H9 (cell line): ENCODE measurements at regions not wholly inside any gene's neighbourhood (a gene's known extent, or its start where the extent isn't known, plus 50 kb on each side); places are given as distances from the start of the nearest gene placed in this dataset.

Experiments used
- DNase-seq: peaks from one replicate; pipeline ENCODE4 v3.0.0-alpha.2; 2017
- H2AFZ ChIP-seq: one replicate; pipeline ENCODE4 v1.6.1; 2013; ENCODE audit warnings: mild to moderate bottlenecking, low read length, control low read depth, moderate library complexity
- H2AK5ac ChIP-seq: 2 replicates; pipeline ENCODE4 v1.6.1; 2013; ENCODE audit warnings: low read length, control low read depth, mixed read lengths; ENCODE audit not compliant: insufficient read length
- H2BK120ac ChIP-seq: one replicate; pipeline ENCODE4 v1.6.1; 2013; ENCODE audit warnings: low read depth, mild to moderate bottlenecking, low read length, control low read depth, inconsistent platforms; ENCODE audit not compliant: poor library complexity, severe bottlenecking
- H2BK12ac ChIP-seq: 2 replicates; pipeline ENCODE4 v1.6.1; 2013; ENCODE audit warnings: low read length, control low read depth, mixed read lengths, low read depth; ENCODE audit not compliant: insufficient read length
- H2BK15ac ChIP-seq: 2 replicates; pipeline ENCODE4 v1.6.1; 2013; ENCODE audit warnings: low read depth, low read length, control low read depth
- H2BK20ac ChIP-seq: one replicate; pipeline ENCODE4 v1.6.1; 2013; ENCODE audit warnings: low read depth, mild to moderate bottlenecking, low read length, control low read depth, inconsistent platforms; ENCODE audit not compliant: poor library complexity, severe bottlenecking
- H2BK5ac ChIP-seq: 2 replicates; pipeline ENCODE4 v1.6.1; 2013; ENCODE audit warnings: low read length, control low read depth, mixed read lengths; ENCODE audit not compliant: insufficient read length
- H3K14ac ChIP-seq: 2 replicates; pipeline ENCODE4 v1.6.1; 2013; ENCODE audit warnings: low read length, control low read depth; ENCODE audit not compliant: insufficient read depth
- H3K18ac ChIP-seq: 2 replicates; pipeline ENCODE4 v1.6.1; 2013; ENCODE audit warnings: low read depth, mild to moderate bottlenecking, mixed read lengths, low read length, control low read depth; ENCODE audit not compliant: insufficient read length
- H3K23ac ChIP-seq: 2 replicates; pipeline ENCODE4 v1.6.1; 2013; ENCODE audit warnings: low read length, control low read depth, mixed read lengths, low read depth; ENCODE audit not compliant: insufficient read length
- H3K23me2 ChIP-seq: 2 replicates; pipeline ENCODE4 v1.6.1; 2013; ENCODE audit warnings: low read depth, mild to moderate bottlenecking, mixed read lengths, low read length, control low read depth; ENCODE audit not compliant: insufficient read length, poor library complexity, severe bottlenecking
- H3K27ac ChIP-seq: 2 replicates; pipeline ENCODE4 v1.5.1; 2013; ENCODE audit warnings: low read length, control low read depth, mixed read lengths, low read depth; ENCODE audit not compliant: insufficient read length
- H3K27me3 ChIP-seq: 2 replicates; pipeline ENCODE4 v1.6.1; 2013; ENCODE audit warnings: low read length, control low read depth, inconsistent platforms; ENCODE audit not compliant: insufficient read depth
- H3K4ac ChIP-seq: 2 replicates; pipeline ENCODE4 v1.6.1; 2013; ENCODE audit warnings: low read depth, mild to moderate bottlenecking, control low read depth, inconsistent platforms, low read length, moderate library complexity
- H3K4me1 ChIP-seq: 2 replicates; pipeline ENCODE4 v1.6.1; 2013; ENCODE audit warnings: low read length, control low read depth, inconsistent platforms; ENCODE audit not compliant: insufficient read depth
- H3K4me2 ChIP-seq: 2 replicates; pipeline ENCODE4 v1.6.1; 2013; ENCODE audit warnings: low read length, control low read depth, mixed read lengths; ENCODE audit not compliant: insufficient read length, insufficient read depth
- H3K56ac ChIP-seq: 2 replicates; pipeline ENCODE4 v1.6.1; 2013; ENCODE audit warnings: low read depth, mild to moderate bottlenecking, mixed read lengths, low read length, control low read depth; ENCODE audit not compliant: insufficient read length
- H3K79me1 ChIP-seq: 2 replicates; pipeline ENCODE4 v1.6.1; 2013; ENCODE audit warnings: low read depth, mild to moderate bottlenecking, moderate library complexity, low read length, control low read depth, inconsistent platforms; ENCODE audit not compliant: insufficient read depth, poor library complexity, severe bottlenecking
- H3K79me2 ChIP-seq: 2 replicates; pipeline ENCODE4 v1.6.1; 2013; ENCODE audit warnings: low read length, control low read depth, inconsistent platforms; ENCODE audit not compliant: insufficient read depth
- H3K9ac ChIP-seq: 2 replicates; pipeline ENCODE4 v1.6.1; 2013; ENCODE audit warnings: low read length, control low read depth, mixed read lengths; ENCODE audit not compliant: insufficient read length; ENCODE audit errors: extremely low read depth
- H3K9me3 ChIP-seq: one replicate; pipeline ENCODE4 v1.6.1; 2013; ENCODE audit warnings: low read depth, low read length, inconsistent platforms; ENCODE audit not compliant: control insufficient read depth
- H3T11ph ChIP-seq: one replicate; pipeline ENCODE4 v1.6.1; 2013; ENCODE audit warnings: mild to moderate bottlenecking, low read length, control low read depth, inconsistent platforms
- H4K20me1 ChIP-seq: one replicate; pipeline ENCODE4 v1.6.1; 2013; ENCODE audit not compliant: control insufficient read depth, insufficient read length, insufficient read depth
- H4K5ac ChIP-seq: 2 replicates; pipeline ENCODE4 v1.6.1; 2013; ENCODE audit warnings: low read depth, mild to moderate bottlenecking, mixed read lengths, low read length, control low read depth; ENCODE audit not compliant: insufficient read length
- H4K8ac ChIP-seq: replicated peaks from 2 replicates; pipeline ENCODE4 v1.6.1; 2013; ENCODE audit warnings: low read length, control low read depth, mixed read lengths, low read depth; ENCODE audit not compliant: insufficient read length
- H4K91ac ChIP-seq: 2 replicates; pipeline ENCODE4 v1.6.1; 2013; ENCODE audit warnings: low read depth, mild to moderate bottlenecking, moderate library complexity, mixed read lengths, low read length, control low read depth; ENCODE audit not compliant: insufficient read length
- H3K27ac Mint-ChIP-seq, 3 experiments: 2 replicates in 2 of 3; 3 replicates in 1 of 3; pipeline ENCODE4 v1.8.0; 2020 to 2021; ENCODE audit warnings: mixed read lengths in 3 of 3, mild to moderate bottlenecking in 1 of 3, moderate library complexity in 1 of 3
- H3K27me3 Mint-ChIP-seq: 2 replicates; pipeline ENCODE4 v1.8.0; 2021; ENCODE audit warnings: low read depth, mild to moderate bottlenecking, moderate library complexity, mixed read lengths
- H3K36me3 Mint-ChIP-seq, 3 experiments: 2 replicates in 2 of 3; 3 replicates in 1 of 3; pipeline ENCODE4 v1.8.0; 2020 to 2021; ENCODE audit warnings: low read depth in 3 of 3, mixed read lengths in 3 of 3; ENCODE audit not compliant: insufficient read depth in 1 of 3
- H3K4me1 Mint-ChIP-seq, 2 experiments: 2 replicates each; pipeline ENCODE4 v1.8.0; 2020; ENCODE audit warnings: mixed read lengths in 2 of 2
- H3K4me3 Mint-ChIP-seq, 2 experiments: 2 replicates in 1 of 2; 3 replicates in 1 of 2; pipeline ENCODE4 v1.8.0; 2020 to 2021; ENCODE audit warnings: mild to moderate bottlenecking in 2 of 2, mixed read lengths in 2 of 2, moderate library complexity in 1 of 2
- H3K9me3 Mint-ChIP-seq, 2 experiments: 2 replicates in 1 of 2; 3 replicates in 1 of 2; pipeline ENCODE4 v1.8.0; 2020; ENCODE audit warnings: mild to moderate bottlenecking in 2 of 2, mixed read lengths in 2 of 2, moderate library complexity in 1 of 2
- WGBS: extraction: QIAGEN DNeasy Blood & Tissue Kit; methylation state at CpG from one replicate; pipeline ENCODE4 v1.1.7; 2013; ENCODE audit warnings: missing lambda C conversion rate, low lambda C conversion rate, mixed read lengths; ENCODE audit not compliant: insufficient read length; ENCODE audit errors: extremely low coverage; 5-methylcytosine and 5-hydroxymethylcytosine counted together
- TF ChIP-seq, protein P1 (sequence below): fragments of 200-600 bp; sonication (generic); conservative IDR thresholded peaks from 3 replicates; pipeline ENCODE4 v1.8.0; 2021; ENCODE audit warnings: antibody characterized with exemption, mild to moderate bottlenecking

GRCh38 chr7:17725821-17726220, 214.5 kb downstream of the SNX13 start:
- Histone ChIP-seq H4K20me1 (no peaks in the 10 kb centered on the region), H3K4ac (no peak overlapping the region), H3K23me2 (no peaks in the 10 kb centered on the region), H4K8ac (no peak overlapping the region), H2AK5ac (no peak overlapping the region), H4K91ac (no peak overlapping the region), H3K9me3 (no peaks in the 10 kb centered on the region), H3K18ac (no peak overlapping the region), H4K5ac (no peak overlapping the region), H3K79me1 (no peaks in the 10 kb centered on the region), H3K27me3 (no peaks in the 10 kb centered on the region), H3K79me2 (no peaks in the 10 kb centered on the region), H3K27ac (no peak overlapping the region), H3K56ac (no peak overlapping the region), H2BK120ac (no peak overlapping the region), H3K4me2 (no peak overlapping the region), H2BK12ac (no peak overlapping the region), H2BK15ac (no peak overlapping the region), H3K14ac (no peak overlapping the region), H2BK20ac (no peak overlapping the region), H2AFZ (no peak overlapping the region), H3K23ac (no peak overlapping the region), H3T11ph (no peak overlapping the region), H2BK5ac (no peak overlapping the region), H3K4me1 (no peaks in the 10 kb centered on the region; the same call in 1 of the 2 replicates), H3K9ac (no peak overlapping the region)
- DNase-seq, result no peak
- Mint-ChIP-seq H3K9me3 (peaks cover 0 to 3% of the 10 kb centered on the region in 2 experiments; a peak in 2 of 5 replicates), H3K27ac (no peak overlapping the region), H3K4me3 (no peak overlapping the region), H3K36me3 (no peaks in the 10 kb centered on the region; a peak in 1 of 7 replicates), H3K27me3 (no peaks in the 10 kb centered on the region), H3K4me1 (peaks cover 13 to 19% of the 10 kb centered on the region in 2 experiments)
- TF ChIP-seq, protein P1, sequence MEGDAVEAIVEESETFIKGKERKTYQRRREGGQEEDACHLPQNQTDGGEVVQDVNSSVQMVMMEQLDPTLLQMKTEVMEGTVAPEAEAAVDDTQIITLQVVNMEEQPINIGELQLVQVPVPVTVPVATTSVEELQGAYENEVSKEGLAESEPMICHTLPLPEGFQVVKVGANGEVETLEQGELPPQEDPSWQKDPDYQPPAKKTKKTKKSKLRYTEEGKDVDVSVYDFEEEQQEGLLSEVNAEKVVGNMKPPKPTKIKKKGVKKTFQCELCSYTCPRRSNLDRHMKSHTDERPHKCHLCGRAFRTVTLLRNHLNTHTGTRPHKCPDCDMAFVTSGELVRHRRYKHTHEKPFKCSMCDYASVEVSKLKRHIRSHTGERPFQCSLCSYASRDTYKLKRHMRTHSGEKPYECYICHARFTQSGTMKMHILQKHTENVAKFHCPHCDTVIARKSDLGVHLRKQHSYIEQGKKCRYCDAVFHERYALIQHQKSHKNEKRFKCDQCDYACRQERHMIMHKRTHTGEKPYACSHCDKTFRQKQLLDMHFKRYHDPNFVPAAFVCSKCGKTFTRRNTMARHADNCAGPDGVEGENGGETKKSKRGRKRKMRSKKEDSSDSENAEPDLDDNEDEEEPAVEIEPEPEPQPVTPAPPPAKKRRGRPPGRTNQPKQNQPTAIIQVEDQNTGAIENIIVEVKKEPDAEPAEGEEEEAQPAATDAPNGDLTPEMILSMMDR, result no peak
- no CpG with 5 or more reads among the region's 2 CpGs for WGBS
